Activated CD4-positive, alpha-beta T cell treated with anti-CD3 and anti-CD28 coated beads for 24 hours (primary cell): ENCODE measurements at regions not wholly inside any gene's neighbourhood (a gene's known extent, or its start where the extent isn't known, plus 50 kb on each side); places are given as distances from the start of the nearest gene placed in this dataset.

ENCODE experiments used
- DNase-seq, 2 donors: peaks; one replicate each; pipeline ENCODE4 v3.0.0-alpha.2; 2020; ENCODE audit warnings: low read depth in 2 of 2

- no peak for DNase-seq
Observed at GRCh38 chr2:226383461-226383860, 416.2 kb downstream of the IRS1 start.

- no peak for DNase-seq
Observed at GRCh38 chr2:226380679-226381078, 418.9 kb downstream of the IRS1 start.

- DNase-seq, result no peak
Observed at GRCh38 chr2:226378753-226379705, 420.6 kb downstream of the IRS1 start.

GRCh38 chr2:226376516-226377180, 423.0 kb downstream of the IRS1 start:
- no peak for DNase-seq

GRCh38 chr2:226366920-226367319, 432.7 kb downstream of the IRS1 start:
- DNase-seq, result no peak

- no peak for DNase-seq
Observed at GRCh38 chr2:226364217-226364616, 435.4 kb downstream of the IRS1 start.

- DNase-seq, result no peak
Observed at GRCh38 chr2:226362980-226363379, 436.6 kb downstream of the IRS1 start.

- DNase-seq, result no peak
Observed at GRCh38 chr2:226360658-226361057, 439.0 kb downstream of the IRS1 start.

GRCh38 chr2:226358688-226359087, 440.9 kb downstream of the IRS1 start:
- no peak for DNase-seq

GRCh38 chr2:226357816-226358215, 441.8 kb downstream of the IRS1 start:
- DNase-seq, result no peak

- DNase-seq, result no peak
Observed at GRCh38 chr2:226355600-226355999, 444.0 kb downstream of the IRS1 start.

GRCh38 chr2:226354434-226354833, 445.2 kb downstream of the IRS1 start:
- DNase-seq, result no peak

GRCh38 chr2:226352941-226353560, 446.6 kb downstream of the IRS1 start:
- DNase-seq, result no peak

GRCh38 chr2:226351711-226352110, 447.9 kb downstream of the IRS1 start:
- no peak for DNase-seq

GRCh38 chr2:226339616-226340015, 460.0 kb downstream of the IRS1 start:
- DNase-seq, result no peak

GRCh38 chr2:226338825-226339224, 460.8 kb downstream of the IRS1 start:
- DNase-seq, result no peak

GRCh38 chr2:226337941-226338600, 461.5 kb downstream of the IRS1 start:
- DNase-seq, result no peak

GRCh38 chr2:226336283-226336682, 463.3 kb downstream of the IRS1 start:
- DNase-seq, result no peak

- no peak for DNase-seq
Observed at GRCh38 chr2:226334981-226335720, 464.5 kb downstream of the IRS1 start.

- DNase-seq, result no peak
Observed at GRCh38 chr2:226333388-226333787, 466.2 kb downstream of the IRS1 start.

GRCh38 chr2:226330206-226330605, 469.4 kb downstream of the IRS1 start:
- DNase-seq, result no peak
